Spinal cord (tissue), 9 donors: ENCODE measurements at regions not wholly inside any gene's neighbourhood (a gene's known extent, or its start where the extent isn't known, plus 50 kb on each side); places are given as distances from the start of the nearest gene placed in this dataset.
"Not testable (repeated sequence)": the region's sequence is repeated elsewhere in the genome, so short reads cannot be mapped to it uniquely, and the experiment has no call there.

Experiments used
- DNase-seq, 6 donors: peaks; one replicate each; pipeline versions ENCODE4 v3.0.0 to v3.0.0-alpha.2; 2013 to 2015; ENCODE audit warnings: low spot score in 6 of 6, low read depth in 4 of 6
- H3K27ac ChIP-seq: one replicate; pipeline ENCODE4 v1.5.1; 2013; ENCODE audit warnings: low read depth, low read length, control low read depth
- H3K27me3 ChIP-seq: one replicate; pipeline ENCODE4 v1.6.1; 2013; ENCODE audit warnings: low read length; ENCODE audit not compliant: control insufficient read depth, insufficient read depth
- H3K36me3 ChIP-seq: one replicate; pipeline ENCODE4 v1.6.1; 2013; ENCODE audit warnings: low read length; ENCODE audit not compliant: control insufficient read depth, insufficient read depth
- H3K4me1 ChIP-seq: one replicate; pipeline ENCODE4 v1.6.1; 2013; ENCODE audit warnings: low read length; ENCODE audit not compliant: control insufficient read depth, insufficient read depth
- H3K4me3 ChIP-seq: one replicate; pipeline ENCODE4 v1.5.1; 2013; ENCODE audit warnings: low read depth, low read length, control low read depth
- H3K9me3 ChIP-seq: one replicate; pipeline ENCODE4 v1.6.1; 2013; ENCODE audit warnings: low read length; ENCODE audit not compliant: control insufficient read depth, insufficient read depth
- WGBS: methylation state at CpG from one replicate; pipeline ENCODE4 v1.1.5; 2013; ENCODE audit warnings: missing lambda C conversion rate; ENCODE audit not compliant: insufficient coverage; 5-methylcytosine and 5-hydroxymethylcytosine counted together
- donor health status: healthy.

- 100% methylated on average over 2 of the region's 2 CpGs for WGBS
- H3K27me3 ChIP-seq = no peaks in the 10 kb centered on the region
- H3K27ac ChIP-seq = no peak overlapping the region
- no peak for DNase-seq
- no peak overlapping the region for H3K4me3 ChIP-seq
- no peaks in the 10 kb centered on the region for H3K36me3 ChIP-seq
- H3K9me3 ChIP-seq = no peaks in the 10 kb centered on the region
- no peaks in the 10 kb centered on the region for H3K4me1 ChIP-seq
Observed at GRCh38 chr11:112534208-112534607, 273.5 kb upstream of the PLET1 start.

- Histone ChIP-seq H3K27me3 (no peaks in the 10 kb centered on the region), H3K4me3 (no peak overlapping the region), H3K9me3 (peaks cover 2% of the 10 kb centered on the region), H3K36me3 (no peaks in the 10 kb centered on the region), H3K4me1 (no peaks in the 10 kb centered on the region), H3K27ac (no peak overlapping the region)
- DNase-seq = no peak
- WGBS = no CpG with 5 or more reads among the region's 1 CpG
Observed at GRCh38 chr11:112537026-112537425, 276.4 kb upstream of the PLET1 start.

GRCh38 chr11:112537846-112538330 is 277.2 kb upstream of the PLET1 start:
- Histone ChIP-seq H3K4me3 (no peak overlapping the region), H3K4me1 (no peaks in the 10 kb centered on the region), H3K36me3 (no peaks in the 10 kb centered on the region), H3K9me3 (peaks cover 2% of the 10 kb centered on the region), H3K27ac (no peak overlapping the region), H3K27me3 (no peaks in the 10 kb centered on the region)
- no peak for DNase-seq

- 90% methylated on average over 4 of the region's 7 CpGs for WGBS
- Histone ChIP-seq H3K36me3 (no peaks in the 10 kb centered on the region), H3K4me1 (no peaks in the 10 kb centered on the region), H3K4me3 (no peak overlapping the region), H3K27me3 (no peaks in the 10 kb centered on the region), H3K27ac (no peak overlapping the region), H3K9me3 (peaks cover 2% of the 10 kb centered on the region)
- DNase-seq = peak in 1 of 6 donors; percentile 29
Observed at GRCh38 chr11:112538534-112539280, 278.0 kb upstream of the PLET1 start.

GRCh38 chr11:112539281-112539555 is 278.6 kb upstream of the PLET1 start:
- not testable (repeated sequence) for H3K4me1 ChIP-seq, H3K27me3 ChIP-seq, H3K27ac ChIP-seq, H3K36me3 ChIP-seq, H3K9me3 ChIP-seq, H3K4me3 ChIP-seq
- no CpG with 5 or more reads among the region's 1 CpG for WGBS
- DNase-seq = peak in 1 of 6 donors; percentile 53

- no peaks in the 10 kb centered on the region for H3K4me1 ChIP-seq
- H3K4me3 ChIP-seq = no peak overlapping the region
- H3K27me3 ChIP-seq = no peaks in the 10 kb centered on the region
- no peak overlapping the region for H3K27ac ChIP-seq
- no peak for DNase-seq
- 100% methylated on average over 2 of the region's 6 CpGs for WGBS
- no peaks in the 10 kb centered on the region for H3K36me3 ChIP-seq
- peaks cover 2% of the 10 kb centered on the region for H3K9me3 ChIP-seq
Observed at GRCh38 chr11:112539741-112540140, 279.1 kb upstream of the PLET1 start.

- Histone ChIP-seq H3K4me3 (no peak overlapping the region), H3K4me1 (no peaks in the 10 kb centered on the region), H3K27ac (no peak overlapping the region), H3K9me3 (peaks cover 2% of the 10 kb centered on the region), H3K27me3 (no peaks in the 10 kb centered on the region), H3K36me3 (no peaks in the 10 kb centered on the region)
- WGBS = no CpG with 5 or more reads among the region's 2 CpGs
- DNase-seq = no peak
Observed at GRCh38 chr11:112540261-112540660, 279.6 kb upstream of the PLET1 start.

- DNase-seq = no peak
- WGBS = 86% methylated on average over 1 of the region's 3 CpGs
- no peak overlapping the region for H3K4me3 ChIP-seq
- no peaks in the 10 kb centered on the region for H3K27me3 ChIP-seq
- H3K9me3 ChIP-seq = peaks cover 2% of the 10 kb centered on the region
- H3K4me1 ChIP-seq = no peaks in the 10 kb centered on the region
- H3K27ac ChIP-seq = no peak overlapping the region
- H3K36me3 ChIP-seq = no peaks in the 10 kb centered on the region
Observed at GRCh38 chr11:112541140-112542046, 280.7 kb upstream of the PLET1 start.

GRCh38 chr11:112542479-112542878 is 281.8 kb upstream of the PLET1 start:
- no CpG with 5 or more reads among the region's 1 CpG for WGBS

GRCh38 chr11:112543390-112543789 is 282.7 kb upstream of the PLET1 start:
- H3K36me3 ChIP-seq = no peaks in the 10 kb centered on the region
- no peaks in the 10 kb centered on the region for H3K4me1 ChIP-seq
- no peak for DNase-seq
- no peaks in the 10 kb centered on the region for H3K27me3 ChIP-seq
- H3K27ac ChIP-seq = no peak overlapping the region
- WGBS = 94% methylated on average over 3 of the region's 3 CpGs
- H3K9me3 ChIP-seq = peaks cover 2% of the 10 kb centered on the region
- H3K4me3 ChIP-seq = no peak overlapping the region

More at GRCh38 chr11:112542479-112542878, 281.8 kb upstream of the PLET1 start:
- Histone ChIP-seq H3K27me3 (no peaks in the 10 kb centered on the region), H3K27ac (no peak overlapping the region), H3K4me3 (no peak overlapping the region), H3K4me1 (no peaks in the 10 kb centered on the region), H3K9me3 (peaks cover 2% of the 10 kb centered on the region), H3K36me3 (no peaks in the 10 kb centered on the region)
- DNase-seq = no peak
